Activated CD4-positive, alpha-beta T cell treated with anti-CD3 and anti-CD28 coated beads for 4 hours (primary cell): ENCODE measurements at regions not wholly inside any gene's neighbourhood (a gene's known extent, or its start where the extent isn't known, plus 50 kb on each side); places are given as distances from the start of the nearest gene placed in this dataset.

Experiments
- DNase-seq, 2 donors: peaks; one replicate each; pipeline ENCODE4 v3.0.0-alpha.2; 2020

- DNase-seq: no peak
Observed at GRCh38 chr5:33306758-33307157, 134.0 kb upstream of the TARS1 start.

GRCh38 chr5:33308586-33308985 is 132.2 kb upstream of the TARS1 start:
- DNase-seq: no peak

DNA sequence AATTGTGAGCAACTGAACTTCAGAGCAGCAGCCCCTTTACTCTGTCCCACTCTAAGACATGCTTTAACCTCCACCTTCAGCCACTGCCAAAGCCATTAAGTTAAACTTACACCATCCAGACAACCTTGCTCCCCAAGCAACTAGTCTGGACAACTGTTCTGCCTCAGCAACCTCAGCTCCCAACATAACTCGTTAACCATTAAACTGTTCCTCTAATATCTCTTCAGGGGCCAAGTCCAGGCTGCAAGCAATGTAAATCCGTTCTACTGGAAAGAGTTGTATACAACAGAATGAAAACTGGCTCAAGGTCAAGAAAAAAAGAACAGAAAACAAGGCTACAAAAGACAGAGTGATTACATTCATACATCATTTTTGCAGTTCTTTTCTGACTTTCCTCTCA is 131.7 kb upstream of the TARS1 start:
- no peak for DNase-seq

GRCh38 chr5:33309536-33310345 is 131.0 kb upstream of the TARS1 start:
- DNase-seq: no peak

DNA sequence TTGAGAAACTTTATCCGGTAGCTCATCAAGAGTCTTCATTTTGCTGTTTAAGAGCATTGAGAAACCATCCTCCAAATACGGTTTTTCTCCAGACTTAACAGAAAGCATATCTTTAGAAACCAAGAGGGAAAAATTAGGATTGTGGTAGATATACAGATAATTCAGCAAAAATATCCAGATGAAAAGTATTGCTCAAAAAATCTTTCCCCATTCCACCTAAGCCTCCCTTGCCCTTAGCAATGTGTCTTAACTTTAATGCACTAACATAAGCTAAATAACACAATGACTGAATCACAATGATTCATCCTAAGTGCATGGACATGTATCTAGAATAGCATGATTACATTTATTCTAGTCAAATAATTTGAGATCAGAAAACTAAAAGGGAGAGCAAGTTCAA is 130.3 kb upstream of the TARS1 start:
- DNase-seq: no peak

GRCh38 chr5:33311893-33312292 is 128.9 kb upstream of the TARS1 start:
- no peak for DNase-seq

DNA sequence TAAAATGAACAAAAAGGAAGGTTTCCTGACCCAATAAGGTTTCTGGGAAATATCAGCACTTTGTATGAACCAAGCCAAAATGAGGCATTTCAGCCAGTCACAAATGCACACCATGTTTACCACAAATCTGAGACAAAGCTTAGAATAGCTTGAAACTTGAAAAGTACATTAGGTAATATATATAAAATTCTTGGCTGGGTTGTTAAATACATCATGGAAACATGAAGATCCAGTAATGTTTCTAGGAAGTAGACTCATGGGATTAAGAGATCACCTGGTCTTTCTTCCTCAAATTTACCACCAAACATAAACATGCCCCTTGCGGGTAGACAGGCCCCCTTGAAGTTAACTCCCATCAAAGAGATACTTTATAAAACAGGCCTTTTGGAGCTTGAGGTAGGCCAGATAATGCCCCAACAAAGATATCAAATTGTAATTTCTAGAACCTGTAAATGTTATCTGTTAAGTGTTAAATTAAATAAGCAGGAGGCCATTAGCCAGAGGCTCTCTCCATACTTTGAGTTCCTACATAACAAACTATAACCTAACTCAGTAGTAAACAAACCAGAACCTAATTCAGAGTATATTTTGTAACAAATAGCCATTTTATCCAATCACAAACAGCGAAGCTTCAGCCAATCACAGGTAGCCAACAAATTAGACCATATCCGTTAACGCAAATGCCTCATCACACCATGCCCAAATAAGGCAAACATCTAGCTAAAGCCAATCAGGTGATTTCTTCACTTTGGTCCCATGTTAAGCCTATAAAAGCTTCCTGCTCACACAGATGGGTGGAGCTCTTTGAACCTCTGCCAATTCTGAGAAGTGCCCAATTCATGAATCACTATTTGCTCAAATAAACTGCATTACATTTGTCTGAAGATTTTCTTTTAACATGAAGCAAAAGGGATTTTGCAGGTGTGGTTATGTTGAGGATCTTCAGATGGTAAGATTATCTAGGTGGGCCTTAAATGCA is 127.9 kb upstream of the TARS1 start:
- DNase-seq: no peak

DNA sequence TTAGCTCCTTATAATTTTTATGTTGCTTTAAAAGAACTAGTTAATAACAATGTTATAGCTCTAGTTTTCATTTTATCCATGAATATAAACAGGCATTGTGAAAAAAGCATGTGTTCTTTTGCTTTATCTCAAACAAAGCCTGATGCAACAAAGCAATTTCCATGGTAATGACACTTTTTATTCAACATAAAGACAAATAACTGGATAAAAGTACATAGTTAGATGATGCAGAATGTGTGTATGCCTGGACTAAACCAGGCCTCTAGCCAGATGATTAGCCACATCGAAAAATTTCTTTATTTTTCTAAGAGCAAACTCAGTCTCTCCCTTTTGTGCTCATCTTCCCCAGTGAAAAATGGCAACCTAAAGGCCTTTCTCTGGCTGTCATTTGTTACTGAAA is 125.6 kb upstream of the TARS1 start:
- no peak for DNase-seq

DNA sequence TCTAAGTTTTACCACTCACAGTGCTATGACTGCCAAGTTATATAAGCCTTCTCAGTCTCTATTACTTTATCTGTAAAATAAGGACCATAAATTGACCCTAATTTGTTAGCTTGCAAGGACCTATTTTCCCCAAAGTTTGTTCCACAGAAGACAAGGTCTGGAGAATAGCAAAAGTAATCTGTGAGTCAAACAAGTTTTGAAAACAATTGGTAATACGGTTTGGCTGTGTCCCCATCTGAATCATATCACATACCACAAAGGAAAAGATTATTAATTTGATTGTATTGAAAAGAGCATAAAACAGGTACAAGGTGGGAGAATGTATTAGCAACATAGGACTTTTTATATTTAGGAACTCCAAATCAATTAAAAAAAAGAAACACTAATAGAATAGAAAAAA is 124.0 kb upstream of the TARS1 start:
- no peak for DNase-seq

GRCh38 chr5:33317271-33317670 is 123.5 kb upstream of the TARS1 start:
- no peak for DNase-seq

GRCh38 chr5:33319151-33319550 is 121.6 kb upstream of the TARS1 start:
- no peak for DNase-seq

GRCh38 chr5:33319841-33320240 is 120.9 kb upstream of the TARS1 start:
- DNase-seq: no peak

DNA sequence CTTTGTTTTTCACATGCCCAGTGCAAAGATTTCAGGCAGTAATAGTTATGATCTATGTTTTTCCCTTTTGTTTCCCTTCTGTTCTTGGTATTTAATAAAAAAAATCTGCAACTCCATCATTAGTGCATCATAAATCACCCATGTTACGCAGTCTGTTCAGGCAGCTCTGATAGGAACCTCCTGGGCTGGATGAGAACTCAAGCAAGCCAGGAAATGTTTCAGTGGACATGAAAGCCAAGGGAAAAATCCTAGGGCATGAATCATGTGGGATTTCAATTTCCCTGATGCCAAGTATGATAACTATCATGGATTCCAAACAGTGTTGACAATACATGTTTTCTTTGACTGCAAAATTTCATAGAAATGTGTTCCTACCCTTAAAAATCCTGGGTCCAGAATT is 119.7 kb upstream of the TARS1 start:
- no peak for DNase-seq

DNA sequence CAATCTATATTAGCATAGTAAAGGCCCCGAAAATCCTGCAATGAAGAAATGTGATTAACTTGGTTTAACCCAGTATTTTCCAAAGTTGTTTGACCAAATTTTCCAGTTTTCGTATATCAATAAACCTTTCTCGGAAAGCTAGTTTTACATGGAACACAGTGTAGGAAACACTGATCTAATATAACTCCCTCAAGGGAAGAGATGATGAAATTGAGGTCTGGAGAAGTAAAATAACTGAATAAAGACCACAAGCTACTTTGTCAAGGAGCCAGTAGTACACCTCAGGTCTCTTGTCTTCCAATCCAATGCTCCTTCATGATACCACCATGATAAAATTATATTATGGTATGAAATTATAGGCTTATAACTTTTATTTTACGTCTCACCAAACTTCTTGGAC is 118.1 kb upstream of the TARS1 start:
- no peak for DNase-seq

DNA sequence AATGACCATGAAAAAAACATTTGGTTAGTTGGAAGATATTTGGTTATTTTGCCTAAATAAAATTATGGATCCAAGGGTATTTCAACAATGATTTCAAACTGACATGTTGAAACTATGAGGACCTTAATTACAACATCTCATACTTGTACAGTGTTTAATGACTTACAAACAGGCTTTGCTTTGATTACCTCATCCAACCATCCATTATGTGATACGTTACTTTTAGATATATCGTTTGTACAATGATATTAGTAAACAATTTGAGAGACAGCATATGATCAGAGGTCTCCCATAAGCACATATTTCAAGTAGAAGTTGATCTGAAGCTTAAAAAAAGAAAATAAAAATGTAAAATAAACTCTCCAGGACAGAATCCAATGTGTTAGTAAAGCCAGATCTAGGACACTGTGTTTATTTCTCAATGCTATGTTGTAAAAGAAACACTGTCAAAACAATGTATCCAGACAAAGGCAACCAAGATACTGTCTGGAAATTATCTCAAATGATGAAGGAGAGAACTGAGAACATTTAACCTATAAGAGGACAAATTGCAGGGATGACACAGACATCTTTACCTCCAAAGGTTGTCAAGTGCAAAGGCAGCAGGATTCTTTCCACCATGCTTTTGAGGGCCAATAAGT is 116.0 kb upstream of the TARS1 start:
- no peak for DNase-seq

DNA sequence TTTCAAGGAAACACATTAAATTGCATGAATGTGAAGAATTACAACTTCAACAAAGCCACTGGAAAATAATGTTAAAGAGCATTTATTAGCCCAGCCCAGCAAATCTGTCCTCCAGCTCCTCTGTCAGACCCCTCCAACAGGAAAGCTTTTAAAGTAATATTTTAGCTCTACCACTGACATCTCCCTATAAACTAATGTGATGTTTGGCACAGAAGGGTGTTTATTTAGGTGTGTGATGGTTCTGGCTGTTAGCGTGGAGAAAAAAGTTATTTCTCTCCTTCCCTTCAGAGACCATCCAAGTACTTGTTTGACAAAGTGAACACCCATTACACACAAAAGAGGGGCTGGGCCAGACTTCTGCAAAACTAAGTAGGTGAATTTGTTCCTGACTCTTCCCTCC is 111.9 kb upstream of the TARS1 start:
- no peak for DNase-seq

DNA sequence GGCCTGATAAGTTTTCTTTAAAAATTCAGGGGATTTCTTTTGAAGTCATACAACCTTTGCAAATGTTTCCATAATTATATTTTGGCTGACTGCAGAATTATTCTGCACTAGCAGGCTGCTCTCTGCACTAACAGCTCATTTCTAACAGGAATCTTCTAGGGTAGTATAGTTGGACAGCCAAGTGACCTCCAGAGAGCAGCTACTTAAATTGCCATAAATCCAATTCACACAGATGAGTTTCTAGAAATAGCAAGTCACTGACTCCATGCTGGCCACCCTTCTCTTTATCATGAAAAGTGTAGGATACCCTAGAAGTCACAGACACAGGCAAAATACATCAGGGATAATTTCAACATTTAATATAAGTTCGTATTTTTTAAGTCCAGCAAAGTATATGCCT is 110.9 kb upstream of the TARS1 start:
- no peak for DNase-seq

DNA sequence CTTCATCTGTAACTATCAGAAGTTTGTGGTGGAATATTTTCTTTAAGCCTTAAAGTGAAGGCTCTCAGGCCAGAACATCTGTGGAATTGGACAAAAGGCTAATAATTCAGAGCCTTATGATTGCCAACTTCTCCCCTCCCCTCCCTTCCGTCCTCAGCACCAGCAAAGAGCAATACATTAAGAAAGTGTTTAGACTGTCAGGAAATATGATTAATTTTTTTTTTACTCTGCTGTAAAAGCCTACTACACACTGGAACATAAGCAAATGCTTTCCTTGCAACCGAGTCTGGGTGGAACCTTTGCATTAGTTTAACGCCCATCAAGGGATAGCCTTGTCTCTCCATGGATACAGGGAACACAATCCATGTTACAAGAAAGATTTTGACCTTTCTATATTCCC is 110.3 kb upstream of the TARS1 start:
- no peak for DNase-seq

- no peak for DNase-seq
Observed at GRCh38 chr5:33330992-33331391, 109.8 kb upstream of the TARS1 start.

GRCh38 chr5:33332804-33333203 is 108.0 kb upstream of the TARS1 start:
- DNase-seq: no peak

GRCh38 chr5:33334829-33335228 is 105.9 kb upstream of the TARS1 start:
- no peak for DNase-seq

GRCh38 chr5:33336891-33337636 is 103.7 kb upstream of the TARS1 start:
- no peak for DNase-seq

GRCh38 chr5:33337637-33337992 is 103.2 kb upstream of the TARS1 start:
- DNase-seq: no peak
